Esophagus squamous epithelium (tissue), 4 donors: ENCODE measurements at regions not wholly inside any gene's neighbourhood (a gene's known extent, or its start where the extent isn't known, plus 50 kb on each side); places are given as distances from the start of the nearest gene placed in this dataset.

ENCODE experiments used
- POLR2A ChIP-seq, 4 donors: fragments of 450-650 bp; IDR thresholded peaks; one replicate each; pipeline ENCODE4 v1.6.1; 2017; ENCODE audit warnings: antibody characterized with exemption in 4 of 4, mild to moderate bottlenecking in 4 of 4, moderate library complexity in 3 of 4
- TF ChIP-seq, protein P1 (sequence below), 6 experiments: fragments of 450-650 bp in 4 of 6; fragments of 200-600 bp in 2 of 6; sonication (generic) in 2 of 6; IDR thresholded peaks; one replicate each; pipeline ENCODE4 v1.5.1; 2016 to 2019; ENCODE audit warnings: antibody characterized with exemption in 6 of 6, mild to moderate bottlenecking in 4 of 6, moderate library complexity in 4 of 6

DNA sequence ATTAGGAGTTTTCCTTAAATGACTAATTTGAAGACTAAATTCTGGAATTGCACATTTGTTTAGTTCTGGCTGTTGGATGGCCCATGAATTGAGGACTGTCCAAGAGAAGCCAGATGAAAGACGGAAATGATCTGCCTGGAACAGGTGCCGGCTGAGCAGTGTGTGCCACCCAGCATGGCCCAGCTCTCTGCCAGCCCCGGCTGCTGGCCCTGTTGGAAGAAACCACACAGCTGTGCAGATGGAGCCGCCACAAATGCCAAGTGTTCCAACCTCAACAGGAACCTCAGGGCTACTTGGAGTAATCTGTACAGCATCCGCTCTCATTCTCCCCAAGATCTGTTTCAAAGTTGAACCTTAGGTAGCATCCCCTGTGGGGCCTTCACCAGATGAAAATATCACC is 67.0 kb upstream of the STARD13 start:
- TF ChIP-seq, protein P1, sequence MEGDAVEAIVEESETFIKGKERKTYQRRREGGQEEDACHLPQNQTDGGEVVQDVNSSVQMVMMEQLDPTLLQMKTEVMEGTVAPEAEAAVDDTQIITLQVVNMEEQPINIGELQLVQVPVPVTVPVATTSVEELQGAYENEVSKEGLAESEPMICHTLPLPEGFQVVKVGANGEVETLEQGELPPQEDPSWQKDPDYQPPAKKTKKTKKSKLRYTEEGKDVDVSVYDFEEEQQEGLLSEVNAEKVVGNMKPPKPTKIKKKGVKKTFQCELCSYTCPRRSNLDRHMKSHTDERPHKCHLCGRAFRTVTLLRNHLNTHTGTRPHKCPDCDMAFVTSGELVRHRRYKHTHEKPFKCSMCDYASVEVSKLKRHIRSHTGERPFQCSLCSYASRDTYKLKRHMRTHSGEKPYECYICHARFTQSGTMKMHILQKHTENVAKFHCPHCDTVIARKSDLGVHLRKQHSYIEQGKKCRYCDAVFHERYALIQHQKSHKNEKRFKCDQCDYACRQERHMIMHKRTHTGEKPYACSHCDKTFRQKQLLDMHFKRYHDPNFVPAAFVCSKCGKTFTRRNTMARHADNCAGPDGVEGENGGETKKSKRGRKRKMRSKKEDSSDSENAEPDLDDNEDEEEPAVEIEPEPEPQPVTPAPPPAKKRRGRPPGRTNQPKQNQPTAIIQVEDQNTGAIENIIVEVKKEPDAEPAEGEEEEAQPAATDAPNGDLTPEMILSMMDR (IDR thresholded peaks at IDR 0.05): no peak
- no peak for TF ChIP-seq POLR2A (IDR thresholded peaks at IDR 0.05)
